ENCODE measurements at regions not wholly inside any gene's neighbourhood (a gene's known extent, or its start where the extent isn't known, plus 50 kb on each side); places are given as distances from the start of the nearest gene placed in this dataset.
"Not testable (repeated sequence)": the region's sequence is repeated elsewhere in the genome, so short reads cannot be mapped to it uniquely, and the experiment has no call there.

GRCh38 chr2:59754011-59754735 is 799.3 kb downstream of the BCL11A start:
- TF ChIP-seq CTCF (IDR thresholded peaks at IDR 0.05; ENCODE audit: unreplicated experiment), result no peak
- Mint-ChIP-seq H3K4me3 (no peak overlapping the region), H3K36me3 (no peaks in the 10 kb centered on the region), H3K9me3 (no peaks in the 10 kb centered on the region), H3K27me3 (ENCODE audit: low read depth) (no peaks in the 10 kb centered on the region), H3K4me1 (no peaks in the 10 kb centered on the region), H3K27ac (no peak overlapping the region)
- DNase-seq (ENCODE audit: low spot score in 2 of 2, unreplicated experiment in 2 of 2), result no peak

- Mint-ChIP-seq H3K4me3 (no peak overlapping the region), H3K36me3 (no peaks in the 10 kb centered on the region), H3K27me3 (ENCODE audit: low read depth) (no peaks in the 10 kb centered on the region), H3K4me1 (no peaks in the 10 kb centered on the region), H3K27ac (no peak overlapping the region), H3K9me3 (no peaks in the 10 kb centered on the region)
- TF ChIP-seq CTCF (IDR thresholded peaks at IDR 0.05; ENCODE audit: unreplicated experiment), result no peak
- DNase-seq (ENCODE audit: low spot score in 2 of 2, unreplicated experiment in 2 of 2), result no peak
Measured at GRCh38 chr2:59752512-59752911, 800.9 kb downstream of the BCL11A start.

- no peak overlapping the region for H3K4me3 Mint-ChIP-seq
Measured at GRCh38 chr2:59752071-59752470, 801.4 kb downstream of the BCL11A start.

GRCh38 chr2:59751214-59751613 is 802.2 kb downstream of the BCL11A start:
- DNase-seq (ENCODE audit: low spot score in 2 of 2, unreplicated experiment in 2 of 2); H3K27me3 Mint-ChIP-seq (ENCODE audit: low read depth); H3K36me3 Mint-ChIP-seq; H3K4me3 Mint-ChIP-seq; H3K9me3 Mint-ChIP-seq; H3K27ac Mint-ChIP-seq; H3K4me1 Mint-ChIP-seq: not testable (repeated sequence)

More at GRCh38 chr2:59752071-59752470, 801.4 kb downstream of the BCL11A start:
- Mint-ChIP-seq H3K9me3 (no peaks in the 10 kb centered on the region), H3K36me3 (no peaks in the 10 kb centered on the region), H3K27ac (no peak overlapping the region), H3K4me1 (no peaks in the 10 kb centered on the region), H3K27me3 (ENCODE audit: low read depth) (no peaks in the 10 kb centered on the region)
- no peak for TF ChIP-seq CTCF (IDR thresholded peaks at IDR 0.05; ENCODE audit: unreplicated experiment)
- no peak for DNase-seq (ENCODE audit: low spot score in 2 of 2, unreplicated experiment in 2 of 2)

- no peak for TF ChIP-seq CTCF (IDR thresholded peaks at IDR 0.05; ENCODE audit: unreplicated experiment)
- no peaks in the 10 kb centered on the region for H3K9me3 Mint-ChIP-seq
- DNase-seq (ENCODE audit: low spot score in 2 of 2, unreplicated experiment in 2 of 2), result no peak
- no peak overlapping the region for H3K4me3 Mint-ChIP-seq
- H3K4me1 Mint-ChIP-seq, result peaks cover 5% of the 10 kb centered on the region
- H3K36me3 Mint-ChIP-seq, result no peaks in the 10 kb centered on the region
- no peaks in the 10 kb centered on the region for H3K27me3 Mint-ChIP-seq (ENCODE audit: low read depth)
- no peak overlapping the region for H3K27ac Mint-ChIP-seq
Measured at GRCh38 chr2:59746291-59746690, 807.2 kb downstream of the BCL11A start.

GRCh38 chr2:59745085-59745484 is 808.4 kb downstream of the BCL11A start:
- Mint-ChIP-seq H3K27ac (no peak overlapping the region), H3K4me1 (peaks cover 5% of the 10 kb centered on the region), H3K36me3 (no peaks in the 10 kb centered on the region), H3K27me3 (ENCODE audit: low read depth) (no peaks in the 10 kb centered on the region), H3K9me3 (no peaks in the 10 kb centered on the region), H3K4me3 (no peak overlapping the region)
- TF ChIP-seq CTCF (IDR thresholded peaks at IDR 0.05; ENCODE audit: unreplicated experiment), result no peak
- DNase-seq (ENCODE audit: low spot score in 2 of 2, unreplicated experiment in 2 of 2), result no peak

Data from mesothelial cell of epicardium (in vitro differentiated cells).